ENCODE measurements at regions not wholly inside any gene's neighbourhood (a gene's known extent, or its start where the extent isn't known, plus 50 kb on each side); places are given as distances from the start of the nearest gene placed in this dataset.
"Not testable (repeated sequence)": the region's sequence is repeated elsewhere in the genome, so short reads cannot be mapped to it uniquely, and the experiment has no call there.

DNA sequence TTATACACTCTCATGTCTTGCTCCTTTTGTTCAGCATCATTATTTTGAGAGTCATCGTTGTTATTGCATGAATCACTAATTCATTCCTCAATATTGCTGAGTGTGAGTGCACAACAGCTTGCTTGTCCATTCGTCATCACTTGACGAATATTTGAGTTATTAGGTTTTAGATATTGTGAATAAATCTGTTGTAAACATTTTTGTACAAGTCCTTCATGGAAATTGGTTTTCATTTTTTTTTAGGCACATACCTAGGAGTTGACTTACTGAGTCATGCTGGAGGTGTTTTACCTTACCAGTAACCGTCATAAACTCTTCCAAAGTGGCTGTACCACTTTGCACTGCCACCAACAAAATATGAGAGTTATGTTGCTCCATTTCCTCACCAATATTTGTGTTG lies 84.2 kb upstream of the NCK2 start:
- H3K27me3 Mint-ChIP-seq (ENCODE audit: insufficient read depth): peaks cover 5% of the 10 kb centered on the region; the same call in 1 of the 2 replicates
- TF ChIP-seq, protein P1, sequence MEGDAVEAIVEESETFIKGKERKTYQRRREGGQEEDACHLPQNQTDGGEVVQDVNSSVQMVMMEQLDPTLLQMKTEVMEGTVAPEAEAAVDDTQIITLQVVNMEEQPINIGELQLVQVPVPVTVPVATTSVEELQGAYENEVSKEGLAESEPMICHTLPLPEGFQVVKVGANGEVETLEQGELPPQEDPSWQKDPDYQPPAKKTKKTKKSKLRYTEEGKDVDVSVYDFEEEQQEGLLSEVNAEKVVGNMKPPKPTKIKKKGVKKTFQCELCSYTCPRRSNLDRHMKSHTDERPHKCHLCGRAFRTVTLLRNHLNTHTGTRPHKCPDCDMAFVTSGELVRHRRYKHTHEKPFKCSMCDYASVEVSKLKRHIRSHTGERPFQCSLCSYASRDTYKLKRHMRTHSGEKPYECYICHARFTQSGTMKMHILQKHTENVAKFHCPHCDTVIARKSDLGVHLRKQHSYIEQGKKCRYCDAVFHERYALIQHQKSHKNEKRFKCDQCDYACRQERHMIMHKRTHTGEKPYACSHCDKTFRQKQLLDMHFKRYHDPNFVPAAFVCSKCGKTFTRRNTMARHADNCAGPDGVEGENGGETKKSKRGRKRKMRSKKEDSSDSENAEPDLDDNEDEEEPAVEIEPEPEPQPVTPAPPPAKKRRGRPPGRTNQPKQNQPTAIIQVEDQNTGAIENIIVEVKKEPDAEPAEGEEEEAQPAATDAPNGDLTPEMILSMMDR (IDR thresholded peaks at IDR 0.05): no peak
- H3K27ac Mint-ChIP-seq: no peak overlapping the region

DNA sequence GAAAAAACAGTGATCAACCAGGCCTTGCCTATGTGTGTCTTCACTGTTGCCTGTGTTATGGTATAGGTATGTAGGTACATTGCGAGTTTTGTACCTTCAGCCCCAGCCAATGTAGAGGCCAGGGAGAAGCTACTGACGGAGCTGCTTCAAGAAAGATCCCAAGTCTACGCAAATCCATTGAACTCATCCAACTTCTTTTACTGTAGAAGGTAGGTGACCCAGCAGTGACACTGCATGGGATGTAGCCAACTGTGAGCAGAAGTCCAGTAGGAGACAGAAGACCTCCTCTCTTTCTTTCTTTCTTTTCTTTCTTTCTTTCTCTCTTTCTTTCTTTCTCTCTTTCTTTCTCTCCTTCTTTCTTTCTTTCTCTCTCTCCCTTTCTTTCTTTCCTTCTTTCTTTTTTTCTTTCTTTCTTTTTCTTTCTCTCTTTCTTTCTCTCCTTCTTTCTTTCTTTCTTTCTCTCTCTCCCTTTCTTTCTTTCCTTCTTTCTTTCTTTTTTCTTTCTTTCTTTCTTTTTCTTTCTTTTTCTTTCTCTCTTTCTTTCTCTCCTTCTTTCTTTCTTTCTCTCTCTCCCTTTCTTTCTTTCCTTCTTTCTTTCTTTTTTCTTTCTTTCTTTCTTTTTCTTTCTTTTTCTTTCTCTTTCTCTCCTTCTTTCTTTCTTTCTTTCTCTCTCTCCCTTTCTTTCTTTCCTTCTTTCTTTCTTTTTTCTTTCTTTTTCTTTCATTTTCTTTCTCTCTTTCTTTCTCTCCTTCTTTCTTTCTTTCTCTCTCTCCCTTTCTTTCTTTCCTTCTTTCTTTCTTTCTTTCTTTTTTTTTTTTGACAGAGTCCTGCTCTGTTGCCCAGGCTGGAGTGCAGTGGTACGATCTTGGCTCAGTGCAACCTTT lies 88.7 kb upstream of the NCK2 start:
- H3K27ac Mint-ChIP-seq; H3K4me1 Mint-ChIP-seq (ENCODE audit: low read depth); H3K36me3 Mint-ChIP-seq (ENCODE audit: low read depth); DNase-seq; H3K9me3 Mint-ChIP-seq; H3K4me3 Mint-ChIP-seq: not testable (repeated sequence)
- peaks cover 10% of the 10 kb centered on the region; the same call in 1 of the 2 replicates for H3K27me3 Mint-ChIP-seq (ENCODE audit: insufficient read depth)

More for the DNA sequence above, 84.2 kb upstream of the NCK2 start:
- H3K4me3 Mint-ChIP-seq: no peak overlapping the region
- peaks cover 7% of the 10 kb centered on the region; the same call in 1 of the 2 replicates for H3K4me1 Mint-ChIP-seq (ENCODE audit: low read depth)
- H3K36me3 Mint-ChIP-seq (ENCODE audit: low read depth): no peaks in the 10 kb centered on the region; the same call in 1 of the 2 replicates
- H3K9me3 Mint-ChIP-seq: peaks cover 8% of the 10 kb centered on the region
- no peak for DNase-seq

DNA sequence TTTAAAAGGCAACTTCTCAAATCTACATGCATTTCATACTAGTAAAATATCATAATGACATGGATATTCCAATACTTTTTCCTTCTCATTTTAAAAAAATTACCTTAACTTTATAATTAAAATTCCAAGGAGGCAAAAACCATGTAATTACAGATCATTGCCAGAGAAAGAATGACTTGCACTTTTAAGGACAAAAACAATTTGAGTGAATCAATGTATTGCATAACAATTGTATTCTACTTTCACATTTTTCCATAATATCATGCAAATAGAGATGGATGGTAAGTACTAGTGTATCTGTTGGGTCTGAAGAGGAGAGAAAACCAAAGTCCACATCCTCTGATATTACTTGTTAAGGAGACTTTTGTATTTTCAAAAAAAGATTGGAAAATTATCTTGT lies 89.5 kb upstream of the NCK2 start:
- Mint-ChIP-seq H3K4me1 (ENCODE audit: low read depth) (peaks cover 2% of the 10 kb centered on the region; the same call in 1 of the 2 replicates), H3K36me3 (ENCODE audit: low read depth) (no peaks in the 10 kb centered on the region), H3K4me3 (no peak overlapping the region), H3K9me3 (no peaks in the 10 kb centered on the region), H3K27me3 (ENCODE audit: insufficient read depth) (peaks cover 10% of the 10 kb centered on the region; the same call in 1 of the 2 replicates), H3K27ac (no peak overlapping the region)
- TF ChIP-seq, protein P1 (IDR thresholded peaks at IDR 0.05): no peak
- no peak for DNase-seq

DNA sequence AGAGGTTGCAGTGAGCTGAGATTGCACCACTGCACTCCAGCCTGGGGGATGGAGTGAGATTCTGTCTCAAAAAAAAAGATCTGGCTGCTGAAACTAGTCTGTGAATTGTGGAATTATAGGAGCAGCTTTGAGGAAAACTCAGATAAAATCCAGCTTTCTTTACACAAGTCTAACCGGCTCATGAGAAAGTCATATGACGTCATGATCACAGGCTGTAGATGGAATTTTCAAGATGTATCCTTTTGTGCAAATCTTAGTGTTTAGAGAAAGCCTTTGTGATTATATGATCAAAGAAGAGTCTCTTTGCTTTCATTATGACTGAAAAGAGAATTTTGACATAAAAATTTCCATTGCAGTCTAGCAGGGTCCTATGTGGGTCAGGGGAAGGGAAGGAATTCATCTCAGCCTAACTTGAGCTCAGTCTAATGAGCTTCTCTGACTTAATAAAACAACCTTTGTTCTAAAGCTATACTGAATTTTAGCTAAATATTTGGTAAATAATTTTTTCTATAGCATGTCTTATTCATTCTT lies 90.2 kb upstream of the NCK2 start:
- no peak overlapping the region for H3K4me3 Mint-ChIP-seq
- no peaks in the 10 kb centered on the region for H3K4me1 Mint-ChIP-seq (ENCODE audit: low read depth)
- H3K9me3 Mint-ChIP-seq: no peaks in the 10 kb centered on the region
- TF ChIP-seq, protein P1 (IDR thresholded peaks at IDR 0.05): no peak
- no peak overlapping the region for H3K27ac Mint-ChIP-seq
- H3K27me3 Mint-ChIP-seq (ENCODE audit: insufficient read depth): peaks cover 10% of the 10 kb centered on the region; the same call in 1 of the 2 replicates
- DNase-seq: no peak
- H3K36me3 Mint-ChIP-seq (ENCODE audit: low read depth): no peaks in the 10 kb centered on the region

DNA sequence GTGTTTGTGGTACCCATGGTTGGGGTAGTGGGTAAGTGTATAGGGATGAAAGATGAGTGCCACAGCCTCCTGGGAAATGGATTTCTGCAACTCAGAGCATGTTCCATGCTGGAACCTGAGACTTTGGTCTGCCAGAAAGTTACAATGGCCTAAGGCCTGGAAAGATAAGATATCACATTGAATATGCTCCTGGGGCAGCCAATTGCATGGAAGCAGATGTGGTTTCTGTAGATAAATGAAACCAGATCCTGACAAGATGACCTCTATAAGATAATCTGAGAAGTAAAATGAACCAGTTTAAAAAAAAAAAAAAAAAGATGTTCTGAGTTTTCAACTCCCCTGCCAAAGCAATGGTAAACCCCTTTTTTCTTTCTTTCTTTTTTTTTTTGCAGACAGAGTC lies 91.4 kb upstream of the NCK2 start:
- TF ChIP-seq, protein P1 (IDR thresholded peaks at IDR 0.05): no peak
- H3K4me1 Mint-ChIP-seq (ENCODE audit: low read depth): no peaks in the 10 kb centered on the region
- no peaks in the 10 kb centered on the region for H3K36me3 Mint-ChIP-seq (ENCODE audit: low read depth)
- H3K27me3 Mint-ChIP-seq (ENCODE audit: insufficient read depth): peaks cover 11% of the 10 kb centered on the region; the same call in 1 of the 2 replicates
- H3K27ac Mint-ChIP-seq: no peak overlapping the region
- no peaks in the 10 kb centered on the region for H3K9me3 Mint-ChIP-seq
- H3K4me3 Mint-ChIP-seq: no peak overlapping the region
- no peak for DNase-seq
